Lower lobe of right lung (tissue), 2 donors: ENCODE measurements at regions not wholly inside any gene's neighbourhood (a gene's known extent, or its start where the extent isn't known, plus 50 kb on each side); places are given as distances from the start of the nearest gene placed in this dataset.

Experiments
- ATAC-seq, 2 donors: fragments of 200-7000 bp; cut with Tn5 transposase; one replicate each; pipeline ENCODE4 v1.9.1; 2020 to 2022; ENCODE audit warnings: mild to moderate bottlenecking in 2 of 2, moderate library complexity in 2 of 2
- DNase-seq: peaks from one replicate; pipeline ENCODE4 v3.0.0-alpha.2; 2020
- H3K27ac ChIP-seq: fragments of 200-600 bp; one replicate; pipeline ENCODE4 v1.8.0; 2022
- H3K27me3 ChIP-seq: fragments of 200-600 bp; one replicate; pipeline ENCODE4 v1.8.0; 2022; ENCODE audit warnings: low read depth
- H3K36me3 ChIP-seq: fragments of 200-600 bp; one replicate; pipeline ENCODE4 v1.8.0; 2022; ENCODE audit warnings: mild to moderate bottlenecking
- H3K4me1 ChIP-seq: fragments of 200-600 bp; one replicate; pipeline ENCODE4 v1.8.0; 2022
- H3K4me3 ChIP-seq: fragments of 200-600 bp; one replicate; pipeline ENCODE4 v1.8.0; 2022; ENCODE audit warnings: mild to moderate bottlenecking
- H3K9me3 ChIP-seq: fragments of 200-600 bp; one replicate; pipeline ENCODE4 v1.8.0; 2022
- CTCF ChIP-seq: fragments of 200-600 bp; IDR thresholded peaks from one replicate; pipeline ENCODE4 v1.8.0; 2022; ENCODE audit warnings: antibody characterized with exemption, mild to moderate bottlenecking
- intact Hi-C: fragments of 100-400 bp; cut with DNase I; formaldehyde crosslinking; loops from one replicate; pipeline ENCODE4 v1.11.0; 2022
- donor health status: DM: no; HTN: yes; CAD: no; lungs with severe emphysema.

GRCh38 chr7:131903315-131903714 is 346.9 kb upstream of the PODXL start:
- Histone ChIP-seq H3K4me3 (no peak overlapping the region), H3K27ac (no peak overlapping the region), H3K27me3 (peaks cover 9% of the 10 kb centered on the region), H3K4me1 (no peaks in the 10 kb centered on the region), H3K9me3 (no peaks in the 10 kb centered on the region), H3K36me3 (no peaks in the 10 kb centered on the region)
- ATAC-seq (no peak), DNase-seq (no peak)
- TF ChIP-seq CTCF = no peak
- intact Hi-C loops = no loop called here

GRCh38 chr7:131900785-131901287 is 344.4 kb upstream of the PODXL start:
- intact Hi-C loops = no loop called here
- DNase-seq (no peak), ATAC-seq (no peak)
- no peaks in the 10 kb centered on the region for H3K36me3 ChIP-seq
- H3K9me3 ChIP-seq = no peaks in the 10 kb centered on the region
- TF ChIP-seq CTCF = no peak
- no peaks in the 10 kb centered on the region for H3K27me3 ChIP-seq
- H3K27ac ChIP-seq = no peak overlapping the region
- no peaks in the 10 kb centered on the region for H3K4me1 ChIP-seq
- H3K4me3 ChIP-seq = no peak overlapping the region

GRCh38 chr7:131899271-131900030 is 343.0 kb upstream of the PODXL start:
- H3K4me3 ChIP-seq = no peak overlapping the region
- H3K9me3 ChIP-seq = no peaks in the 10 kb centered on the region
- intact Hi-C loops = no loop called here
- no peak overlapping the region for H3K27ac ChIP-seq
- no peaks in the 10 kb centered on the region for H3K27me3 ChIP-seq
- no peak for DNase-seq
- H3K36me3 ChIP-seq = no peaks in the 10 kb centered on the region
- no peak for ATAC-seq
- no peaks in the 10 kb centered on the region for H3K4me1 ChIP-seq
- TF ChIP-seq CTCF = no peak

DNA sequence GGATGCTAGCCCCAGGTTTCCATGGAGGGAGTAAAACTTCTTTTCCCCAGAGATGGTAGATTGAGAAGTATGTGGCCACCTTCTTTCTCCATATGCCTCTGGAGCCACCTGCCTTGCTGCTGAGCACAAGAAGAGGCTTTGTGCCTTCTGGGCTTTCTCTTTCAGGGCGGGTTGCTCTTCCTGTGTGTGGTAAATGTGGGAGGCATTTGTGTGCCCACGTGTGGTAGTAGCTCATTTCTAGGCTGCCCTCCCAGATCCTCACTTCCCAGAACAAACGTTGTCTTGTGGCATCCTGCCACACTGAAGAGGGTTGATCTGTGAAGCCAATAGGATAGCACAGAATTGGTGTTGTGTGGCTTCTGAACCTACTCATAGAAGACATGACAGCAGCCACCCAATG is 342.0 kb upstream of the PODXL start:
- H3K36me3 ChIP-seq = no peaks in the 10 kb centered on the region
- intact Hi-C loops = no loop called here
- ATAC-seq = no peak
- no peaks in the 10 kb centered on the region for H3K9me3 ChIP-seq
- no peak overlapping the region for H3K27ac ChIP-seq
- no peaks in the 10 kb centered on the region for H3K27me3 ChIP-seq
- no peak for TF ChIP-seq CTCF
- DNase-seq = no peak
- H3K4me3 ChIP-seq = no peak overlapping the region
- no peaks in the 10 kb centered on the region for H3K4me1 ChIP-seq

DNA sequence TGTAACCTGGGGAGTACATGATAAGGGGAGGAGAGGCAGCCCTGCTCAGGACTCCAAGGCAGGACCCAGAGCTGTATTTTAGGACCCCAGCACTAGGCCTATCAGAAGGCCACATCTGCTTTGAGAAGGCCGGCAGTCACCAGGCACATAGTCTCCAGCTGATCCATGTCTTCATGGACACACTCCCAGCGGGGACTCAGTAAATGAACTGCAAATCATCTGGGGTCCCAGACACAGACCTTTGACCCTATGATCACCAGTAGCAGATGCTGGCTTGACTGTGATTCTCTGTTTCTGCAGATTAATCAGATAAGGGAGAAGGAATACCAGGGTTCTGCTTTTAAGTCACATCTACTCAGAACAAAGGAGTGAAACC is 341.4 kb upstream of the PODXL start:
- Histone ChIP-seq H3K27me3 (no peaks in the 10 kb centered on the region), H3K4me1 (no peaks in the 10 kb centered on the region), H3K36me3 (no peaks in the 10 kb centered on the region), H3K9me3 (no peaks in the 10 kb centered on the region), H3K27ac (no peak overlapping the region), H3K4me3 (no peak overlapping the region)
- DNase-seq (no peak), ATAC-seq (no peak)
- no peak for TF ChIP-seq CTCF
- intact Hi-C loops = no loop called here
